GM12891 (cell line): ENCODE measurements at regions not wholly inside any gene's neighbourhood (a gene's known extent, or its start where the extent isn't known, plus 50 kb on each side); places are given as distances from the start of the nearest gene placed in this dataset.

Experiments
- DNase-seq: peaks from one replicate; pipeline ENCODE4 v3.0.0; 2011; ENCODE audit warnings: low spot score; ENCODE audit not compliant: insufficient read length
- FAIRE-seq: peaks from 2 replicates; lab custom pipeline; 2011; peaks lifted over from hg19 to GRCh38; lab: Jason Lieb, UNC
- PAX5 ChIP-seq: IDR thresholded peaks from 2 replicates; pipeline ENCODE4 v1.6.1; 2011; ENCODE audit warnings: low read length, moderate library complexity, mild to moderate bottlenecking; ENCODE audit not compliant: insufficient read depth, severe bottlenecking
- POLR2A ChIP-seq: IDR thresholded peaks from 2 replicates; pipeline ENCODE4 v1.6.1; 2011; ENCODE audit warnings: low read depth, low read length, control low read depth
- POLR2AphosphoS5 ChIP-seq: IDR thresholded peaks from 2 replicates; pipeline ENCODE4 v1.6.1; 2011; ENCODE audit warnings: low read depth, low read length, control low read depth
- POU2F2 ChIP-seq: IDR thresholded peaks from 2 replicates; pipeline ENCODE4 v1.6.1; 2011; ENCODE audit warnings: low read depth, mild to moderate bottlenecking, control low read depth, low read length, moderate library complexity
- SPI1 ChIP-seq: IDR thresholded peaks from 2 replicates; pipeline ENCODE4 v1.6.1; 2011; ENCODE audit warnings: low read depth, low read length, control low read depth
- TAF1 ChIP-seq: IDR thresholded peaks from 2 replicates; pipeline ENCODE4 v1.6.1; 2011; ENCODE audit warnings: low read depth, low read length, control low read depth

GRCh38 chr21:34022627-34023335 lies 50.6 kb upstream of the MRPS6 start:
- TF ChIP-seq SPI1 (peak; percentile 92), POU2F2 (no peak), TAF1 (no peak), POLR2A (no peak)
- no peak for DNase-seq
- FAIRE-seq, result peak; percentile 71

- TF ChIP-seq SPI1, result no peak
- no peak for TF ChIP-seq POU2F2
- TF ChIP-seq POLR2A, result no peak
- no peak for TF ChIP-seq TAF1
- no peak for TF ChIP-seq PAX5
- no peak for TF ChIP-seq POLR2AphosphoS5
- DNase-seq (no peak), FAIRE-seq (peak; percentile 56)
Measured at GRCh38 chr21:34021726-34022125, 51.7 kb upstream of the MRPS6 start.

- FAIRE-seq (peak; percentile 63), DNase-seq (no peak)
- TF ChIP-seq POLR2A (no peak), TAF1 (no peak), POU2F2 (no peak), SPI1 (no peak), POLR2AphosphoS5 (no peak), PAX5 (no peak)
Measured at GRCh38 chr21:34020983-34021553, 52.3 kb upstream of the MRPS6 start.

- DNase-seq (no peak), FAIRE-seq (peak; percentile 90)
- TF ChIP-seq PAX5, result no peak
- no peak for TF ChIP-seq POLR2A
- TF ChIP-seq SPI1, result peak; percentile 91
- peak; percentile 52; the same call in 1 of the 2 replicates for TF ChIP-seq POU2F2
Measured at GRCh38 chr21:34020005-34020847, 53.2 kb upstream of the MRPS6 start.

GRCh38 chr21:34019402-34019801 lies 54.0 kb upstream of the MRPS6 start:
- DNase-seq, result no peak
- peak; percentile 71 for FAIRE-seq
- TF ChIP-seq TAF1 (no peak), PAX5 (no peak), POU2F2 (no peak), POLR2A (no peak), POLR2AphosphoS5 (no peak), SPI1 (no peak)

GRCh38 chr21:34018910-34019309 lies 54.5 kb upstream of the MRPS6 start:
- no peak for TF ChIP-seq PAX5
- 0 out of 2 replicates have a peak, but pooled peaks have one; percentile 12 for TF ChIP-seq POU2F2
- no peak for TF ChIP-seq POLR2A
- FAIRE-seq (peak; percentile 77), DNase-seq (no peak)

- DNase-seq, result no peak
- TF ChIP-seq SPI1, result no peak
- FAIRE-seq, result peak; percentile 81
Measured at GRCh38 chr21:34018185-34018584, 55.2 kb upstream of the MRPS6 start.

GRCh38 chr21:34017039-34017961 lies 56.1 kb upstream of the MRPS6 start:
- peak; percentile 82 for FAIRE-seq
- DNase-seq, result no peak
- TF ChIP-seq POLR2AphosphoS5 (no peak), PAX5 (no peak)

GRCh38 chr21:34012640-34013039 lies 60.7 kb upstream of the MRPS6 start:
- FAIRE-seq, result no peak
- no peak for TF ChIP-seq POLR2A
- no peak for TF ChIP-seq POLR2AphosphoS5
- no peak for TF ChIP-seq POU2F2
- no peak for TF ChIP-seq PAX5
- no peak for TF ChIP-seq SPI1
- no peak for TF ChIP-seq TAF1
- DNase-seq, result no peak
